ENCODE measurements at regions not wholly inside any gene's neighbourhood (a gene's known extent, or its start where the extent isn't known, plus 50 kb on each side); places are given as distances from the start of the nearest gene placed in this dataset.

- Mint-ChIP-seq H3K36me3 (ENCODE audit: low read depth) (no peaks in the 10 kb centered on the region), H3K27me3 (ENCODE audit: insufficient read depth, low read depth, poor library complexity) (peaks cover 2% of the 10 kb centered on the region), H3K27ac (no peak overlapping the region), H3K9me3 (peaks cover 4% of the 10 kb centered on the region; the same call in 1 of the 3 replicates), H3K4me3 (no peak overlapping the region), H3K4me1 (no peaks in the 10 kb centered on the region; the same call in 2 of the 3 replicates)
- ATAC-seq (no peak), DNase-seq (ENCODE audit: low spot score) (no peak)
- no peaks in the 10 kb centered on the region for H3F3A ChIP-seq (replicated peaks; ENCODE audit: low read depth)
- H3K27ac ChIP-seq (ENCODE audit: low read depth): no peak overlapping the region
- H3K4me3 ChIP-seq: no peak overlapping the region
- H2AFZ ChIP-seq: no peak overlapping the region
- H3K27me3 ChIP-seq (ENCODE audit: insufficient read depth): no peaks in the 10 kb centered on the region
- no peak for TF ChIP-seq EZH2phosphoT487 (IDR thresholded peaks at IDR 0.05; ENCODE audit: unreplicated experiment)
- no peak for TF ChIP-seq ZNF462 (CRISPR knock-in tag; IDR thresholded peaks at IDR 0.05)
- TF ChIP-seq ETS1 (IDR thresholded peaks at IDR 0.05): no peak
- TF ChIP-seq CTCF (conservative IDR thresholded peaks at IDR 0.05; ENCODE audit: low read depth in 2 of 2): no peak
- no peak for TF ChIP-seq REST (IDR thresholded peaks at IDR 0.05; ENCODE audit: unreplicated experiment)
- no peak for TF ChIP-seq ZNF331 (CRISPR knock-in tag; IDR thresholded peaks at IDR 0.05; ENCODE audit: low read depth)
- TF ChIP-seq NANOG (IDR thresholded peaks at IDR 0.05; ENCODE audit: borderline replicate concordance): no peak
- no peak for TF ChIP-seq CREB1 (CRISPR knock-in tag; IDR thresholded peaks at IDR 0.05; ENCODE audit: low read depth)
- TF ChIP-seq JUNB (IDR thresholded peaks at IDR 0.05; ENCODE audit: unreplicated experiment): no peak
- TF ChIP-seq ZNF114 (CRISPR knock-in tag; IDR thresholded peaks at IDR 0.05): no peak
- TF ChIP-seq EZH2 (IDR thresholded peaks at IDR 0.05; ENCODE audit: low read depth, unreplicated experiment): no peak
- TF ChIP-seq STAT1 (IDR thresholded peaks at IDR 0.05; ENCODE audit: unreplicated experiment): no peak
- no peak for TF ChIP-seq POLR2AphosphoS5 (IDR thresholded peaks at IDR 0.05; ENCODE audit: low read depth)
- no peaks in the 10 kb centered on the region for H3K36me3 ChIP-seq (ENCODE audit: insufficient read depth)
- H3K4me2 ChIP-seq: no peak overlapping the region
- H3K9me2 ChIP-seq (ENCODE audit: insufficient read depth): peaks cover 9% of the 10 kb centered on the region; the same call in 1 of the 2 replicates
- H3K4me1 ChIP-seq (ENCODE audit: insufficient read depth): no peaks in the 10 kb centered on the region
- H4K20me1 ChIP-seq (replicated peaks; ENCODE audit: insufficient read depth): no peaks in the 10 kb centered on the region
- no peaks in the 10 kb centered on the region for H3K79me2 ChIP-seq (replicated peaks; ENCODE audit: insufficient read depth)
Measured at GRCh38 chr14:55979781-55980180, 138.4 kb upstream of the PELI2 start.

Measured in GM23338 (cell line).